Calu3 (cell line): ENCODE measurements at regions not wholly inside any gene's neighbourhood (a gene's known extent, or its start where the extent isn't known, plus 50 kb on each side); places are given as distances from the start of the nearest gene placed in this dataset.

Source experiments
- BruUV-seq: library from RNA; stranded (reverse); fragments of 400-500 nt; replicated peaks from 2 replicates; lab custom pipeline; 2021; lab: Mats Ljungman, UMichigan
- CTCF ChIA-PET: fragments of 300-600 bp; sonication (Branson Sonifier 250); formaldehyde crosslinking; loops from one replicate; lab custom pipeline; 2022; ENCODE audit warnings: antibody characterized with exemption; lab: Charles Lee
- DNase-seq: peaks from one replicate; pipeline ENCODE4 v3.0.0; 2022
- H3K27ac Mint-ChIP-seq: one replicate; pipeline ENCODE4 v1.8.0; 2022; ENCODE audit warnings: mixed read lengths; ENCODE audit not compliant: unreplicated experiment
- H3K27me3 Mint-ChIP-seq: one replicate; pipeline ENCODE4 v1.8.0; 2022; ENCODE audit warnings: mixed read lengths; ENCODE audit not compliant: unreplicated experiment
- H3K36me3 Mint-ChIP-seq: one replicate; pipeline ENCODE4 v1.8.0; 2022; ENCODE audit warnings: mild to moderate bottlenecking, moderate library complexity, mixed read lengths; ENCODE audit not compliant: insufficient read depth, unreplicated experiment
- H3K4me1 Mint-ChIP-seq: one replicate; pipeline ENCODE4 v1.8.0; 2022; ENCODE audit warnings: mild to moderate bottlenecking, low read depth, mixed read lengths; ENCODE audit not compliant: unreplicated experiment
- H3K4me3 Mint-ChIP-seq: one replicate; pipeline ENCODE4 v1.8.0; 2022; ENCODE audit warnings: mild to moderate bottlenecking, low read depth, moderate library complexity, mixed read lengths; ENCODE audit not compliant: unreplicated experiment
- H3K9me3 Mint-ChIP-seq: one replicate; pipeline ENCODE4 v1.8.0; 2022; ENCODE audit warnings: low read depth, mixed read lengths; ENCODE audit not compliant: unreplicated experiment
- CTCF ChIP-seq: fragments of 200-600 bp; IDR thresholded peaks from one replicate; pipeline ENCODE4 v1.8.0; 2022; ENCODE audit warnings: antibody characterized with exemption; ENCODE audit not compliant: unreplicated experiment
- intact Hi-C: fragments of 100-400 bp; cut with micrococcal nuclease; formaldehyde crosslinking; loops from one replicate; pipeline ENCODE4 v1.10.0; 2022; ENCODE audit not compliant: unreplicated experiment

- no peak for TF ChIP-seq CTCF
- no peaks in the 10 kb centered on the region for H3K9me3 Mint-ChIP-seq
- no TSS peak for BruUV-seq
- H3K4me3 Mint-ChIP-seq = no peak overlapping the region
- no peak overlapping the region for H3K27ac Mint-ChIP-seq
- H3K27me3 Mint-ChIP-seq = no peaks in the 10 kb centered on the region
- intact Hi-C loops = no loop called here
- CTCF ChIA-PET = no interaction called here
- no peaks in the 10 kb centered on the region for H3K36me3 Mint-ChIP-seq
- DNase-seq = no peak
- H3K4me1 Mint-ChIP-seq = peaks cover 11% of the 10 kb centered on the region
Observed at GRCh38 chr18:40371673-40372072, 1583.4 kb upstream of the PIK3C3 start.

- H3K27ac Mint-ChIP-seq = no peak overlapping the region
- CTCF ChIA-PET = no interaction called here
- BruUV-seq = no TSS peak
- H3K4me3 Mint-ChIP-seq = no peak overlapping the region
- intact Hi-C loops = no loop called here
- DNase-seq = no peak
- H3K27me3 Mint-ChIP-seq = no peaks in the 10 kb centered on the region
- peaks cover 11% of the 10 kb centered on the region for H3K4me1 Mint-ChIP-seq
- H3K9me3 Mint-ChIP-seq = no peaks in the 10 kb centered on the region
- no peak for TF ChIP-seq CTCF
- no peaks in the 10 kb centered on the region for H3K36me3 Mint-ChIP-seq
Observed at GRCh38 chr18:40367576-40367975, 1587.5 kb upstream of the PIK3C3 start.

- BruUV-seq = no TSS peak
- intact Hi-C loops = no loop called here
- Mint-ChIP-seq H3K27ac (no peak overlapping the region), H3K27me3 (no peaks in the 10 kb centered on the region), H3K36me3 (no peaks in the 10 kb centered on the region), H3K4me1 (peaks cover 1% of the 10 kb centered on the region), H3K4me3 (no peak overlapping the region), H3K9me3 (no peaks in the 10 kb centered on the region)
- TF ChIP-seq CTCF = no peak
- no peak for DNase-seq
- CTCF ChIA-PET = no interaction called here
Observed at GRCh38 chr18:40366521-40366920, 1588.5 kb upstream of the PIK3C3 start.

DNA sequence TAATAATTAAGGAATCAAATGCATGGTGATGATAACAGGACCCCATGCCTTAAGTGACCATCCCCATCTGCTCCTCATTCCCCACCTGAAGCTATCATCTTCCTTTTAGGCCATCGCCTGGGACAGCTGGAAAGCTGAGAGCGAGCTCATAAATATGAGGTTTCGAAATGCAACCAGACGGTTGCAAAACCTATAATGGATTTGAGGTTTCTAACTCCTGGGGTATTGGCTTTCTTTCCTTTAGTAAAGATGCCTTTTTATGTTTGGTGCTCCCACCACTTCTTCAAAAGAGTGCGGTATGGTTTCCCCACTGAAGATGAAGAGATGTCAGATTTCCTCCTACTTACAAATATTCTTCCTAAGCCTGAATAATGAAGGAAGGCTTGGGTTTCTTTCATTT, 1589.5 kb upstream of the PIK3C3 start:
- no TSS peak for BruUV-seq
- CTCF ChIA-PET = interaction anchor here (0.7 kb wide), 2 partner anchors 865 to 1558 kb away, joined by 3 to 4 read pairs; no protein-coding TSS in a partner anchor

More for the DNA sequence above, 1589.5 kb upstream of the PIK3C3 start:
- Mint-ChIP-seq H3K27me3 (no peaks in the 10 kb centered on the region), H3K9me3 (no peaks in the 10 kb centered on the region), H3K4me3 (no peak overlapping the region), H3K36me3 (no peaks in the 10 kb centered on the region), H3K4me1 (no peaks in the 10 kb centered on the region), H3K27ac (no peak overlapping the region)
- TF ChIP-seq CTCF = no peak
- intact Hi-C loops = no loop called here
- no peak for DNase-seq
